IMR-90 (cell line): ENCODE measurements at regions not wholly inside any gene's neighbourhood (a gene's known extent, or its start where the extent isn't known, plus 50 kb on each side); places are given as distances from the start of the nearest gene placed in this dataset.

Source experiments
- ATAC-seq: fragments of 200-7000 bp; cut with Tn5 transposase; 2 replicates; pipeline ENCODE4 v1.9.1; 2020; ENCODE audit warnings: low read depth, mild to moderate bottlenecking, moderate library complexity
- BruUV-seq: library from RNA; stranded (reverse); fragments of 400-500 nt; replicated peaks from 2 replicates; lab custom pipeline; 2021; lab: Mats Ljungman, UMichigan
- CTCF ChIA-PET: fragments of 300-600 bp; formaldehyde crosslinking; extraction: SDS; loops from one replicate; lab custom pipeline; 2021; ENCODE audit warnings: antibody characterized with exemption; lab: Yijun Ruan, JAX
- POLR2A ChIA-PET: fragments of 300-600 bp; sonication (Branson Sonifier 250); formaldehyde crosslinking; loops from one replicate; lab custom pipeline; 2022; ENCODE audit warnings: antibody characterized with exemption; ENCODE audit not compliant: unreplicated experiment; lab: Charles Lee
- DNase-seq: peaks from one replicate; pipeline ENCODE4 v3.0.0; 2013
- H2AFZ ChIP-seq: replicated peaks from 2 replicates; pipeline ENCODE3; 2013; ENCODE audit warnings: low read length, mild to moderate bottlenecking; ENCODE audit not compliant: poor library complexity
- H2AK5ac ChIP-seq: 2 replicates; pipeline ENCODE4 v1.6.1; 2013; ENCODE audit warnings: low read depth, low read length, inconsistent platforms
- H2AK9ac ChIP-seq: replicated peaks from 2 replicates; pipeline ENCODE3; 2013; ENCODE audit warnings: mild to moderate bottlenecking, low read depth, low read length, moderate library complexity; ENCODE audit not compliant: poor library complexity
- H2BK120ac ChIP-seq: 2 replicates; pipeline ENCODE4 v1.6.1; 2013; ENCODE audit warnings: low read depth, low read length, inconsistent platforms
- H2BK15ac ChIP-seq: 3 replicates; pipeline ENCODE4 v1.6.1; 2013; ENCODE audit warnings: low read depth, low read length, inconsistent platforms
- H2BK20ac ChIP-seq: 2 replicates; pipeline ENCODE4 v1.6.1; 2013; ENCODE audit warnings: low read depth, mild to moderate bottlenecking, inconsistent platforms, low read length, moderate library complexity
- H2BK5ac ChIP-seq: 2 replicates; pipeline ENCODE4 v1.6.1; 2013; ENCODE audit warnings: mild to moderate bottlenecking, low read depth, low read length, inconsistent platforms; ENCODE audit not compliant: poor library complexity, severe bottlenecking
- H3K14ac ChIP-seq: replicated peaks from 2 replicates; pipeline ENCODE4 v1.6.1; 2013; ENCODE audit warnings: low read depth, low read length, inconsistent platforms
- H3K18ac ChIP-seq: 2 replicates; pipeline ENCODE4 v1.6.1; 2013; ENCODE audit warnings: low read depth, low read length, control low read depth
- H3K23ac ChIP-seq: 2 replicates; pipeline ENCODE4 v1.6.1; 2013; ENCODE audit warnings: low read depth, low read length, inconsistent platforms
- H3K27ac ChIP-seq: 2 replicates; pipeline ENCODE4 v1.5.1; 2013; ENCODE audit warnings: mild to moderate bottlenecking, control low read depth, low read length; ENCODE audit not compliant: insufficient read depth
- H3K27me3 ChIP-seq: 2 replicates; pipeline ENCODE4 v1.6.1; 2013; ENCODE audit warnings: low read length; ENCODE audit not compliant: control insufficient read depth, insufficient read depth
- H3K36me3 ChIP-seq: 2 replicates; pipeline ENCODE4 v1.6.1; 2013; ENCODE audit warnings: low read length, mixed read lengths; ENCODE audit not compliant: control insufficient read depth, insufficient read depth
- H3K4ac ChIP-seq: 2 replicates; pipeline ENCODE4 v1.6.1; 2013; ENCODE audit warnings: low read depth, low read length, inconsistent platforms
- H3K4me1 ChIP-seq: 2 replicates; pipeline ENCODE4 v1.6.1; 2013; ENCODE audit warnings: low read length, mixed read lengths; ENCODE audit not compliant: control insufficient read depth, insufficient read depth
- H3K4me2 ChIP-seq: 2 replicates; pipeline ENCODE4 v1.6.1; 2013; ENCODE audit warnings: low read depth, mild to moderate bottlenecking, control low read depth, low read length, moderate library complexity
- H3K4me3 ChIP-seq: 2 replicates; pipeline ENCODE4 v1.5.1; 2013; ENCODE audit warnings: low read depth, mild to moderate bottlenecking, control low read depth, low read length, moderate library complexity; ENCODE audit not compliant: insufficient read depth
- H3K56ac ChIP-seq: 2 replicates; pipeline ENCODE4 v1.6.1; 2013; ENCODE audit warnings: low read length, inconsistent platforms; ENCODE audit not compliant: insufficient read depth; ENCODE audit errors: extremely low read depth
- H3K79me1 ChIP-seq, 2 experiments: 2 replicates each; pipeline ENCODE4 v1.6.1; 2013; ENCODE audit warnings: low read length in 2 of 2, inconsistent platforms in 1 of 2, low read depth in 1 of 2
- H3K9ac ChIP-seq: 2 replicates; pipeline ENCODE4 v1.6.1; 2013; ENCODE audit warnings: low read depth, low read length, control low read depth
- H3K9me1 ChIP-seq: 2 replicates; pipeline ENCODE4 v1.6.1; 2013; ENCODE audit warnings: low read length, inconsistent platforms; ENCODE audit not compliant: insufficient read depth
- H3K9me3 ChIP-seq: 2 replicates; pipeline ENCODE4 v1.6.1; 2013; ENCODE audit warnings: low read length; ENCODE audit not compliant: control insufficient read depth, insufficient read depth
- H4K20me1 ChIP-seq: 2 replicates; pipeline ENCODE4 v1.6.1; 2013; ENCODE audit warnings: low read length, inconsistent platforms; ENCODE audit not compliant: insufficient read depth
- H4K5ac ChIP-seq: 2 replicates; pipeline ENCODE4 v1.6.1; 2013; ENCODE audit warnings: mild to moderate bottlenecking, low read depth, low read length, control low read depth
- H4K8ac ChIP-seq, 2 experiments: 2 replicates each; pipeline ENCODE4 v1.6.1; 2013; ENCODE audit warnings: low read depth in 2 of 2, low read length in 2 of 2, control low read depth in 1 of 2, inconsistent platforms in 1 of 2
- H4K91ac ChIP-seq: 2 replicates; pipeline ENCODE4 v1.6.1; 2013; ENCODE audit warnings: low read depth, low read length, inconsistent platforms; ENCODE audit not compliant: insufficient read depth
- CEBPB ChIP-seq: IDR thresholded peaks from 2 replicates; pipeline ENCODE4 v1.6.1; 2012; ENCODE audit warnings: low read depth, low read length, improper control_type of control experiment
- FOS ChIP-seq: fragments of 150-350 bp; IDR thresholded peaks from 2 replicates; pipeline ENCODE4 v1.6.1; 2016; ENCODE audit warnings: low read depth, low read length
- MAZ ChIP-seq: IDR thresholded peaks from 2 replicates; pipeline ENCODE4 v1.6.1; 2012; ENCODE audit warnings: low read depth, mild to moderate bottlenecking, low read length, improper control_type of control experiment, moderate library complexity, borderline replicate concordance
- NFE2L2 ChIP-seq: fragments of 150-350 bp; IDR thresholded peaks from 2 replicates; pipeline ENCODE4 v1.6.1; 2016; ENCODE audit warnings: low read depth, mild to moderate bottlenecking, low read length
- USF2 ChIP-seq: fragments of 150-350 bp; IDR thresholded peaks from 2 replicates; pipeline ENCODE4 v1.6.1; 2017; ENCODE audit warnings: mild to moderate bottlenecking, antibody characterized with exemption, low read length, low read depth
- WGBS, 2 experiments: methylation state at CpG; one replicate each; pipeline versions ENCODE4 v1.1.5 to v1.1.7; 2013; ENCODE audit warnings: missing lambda C conversion rate in 2 of 2; ENCODE audit not compliant: insufficient read length in 1 of 2; ENCODE audit errors: extremely low coverage in 2 of 2; 5-methylcytosine and 5-hydroxymethylcytosine counted together
- dilution Hi-C: fragments of 300-500 bp; cut with HindIII; formaldehyde crosslinking; loops from one replicate; pipeline ENCODE4 v1.14.3; 2018; ENCODE audit warnings: low sequenced_read_pairs; ENCODE audit not compliant: unreplicated experiment
- in situ Hi-C: fragments of 300-500 bp; cut with MboI; formaldehyde crosslinking; loops from 3 replicates; pipeline ENCODE4 v1.14.3; 2019; ENCODE audit warnings: low sequenced_read_pairs, inconsistent platforms, mixed read lengths
- intact Hi-C: fragments of 100-400 bp; cut with micrococcal nuclease; formaldehyde crosslinking; loops from 2 replicates; pipeline ENCODE4 v1.10.0; 2022

GRCh38 chr1:113223546-113223945 lies 150.5 kb downstream of the LRIG2 start:
- H3K4me1 ChIP-seq = no peaks in the 10 kb centered on the region
- no peaks in the 10 kb centered on the region for H3K9me1 ChIP-seq
- H4K5ac ChIP-seq = no peak overlapping the region
- H2BK120ac ChIP-seq = no peak overlapping the region
- H3K9ac ChIP-seq = no peak overlapping the region
- peak overlapping the region; percentile 50 for H2AK9ac ChIP-seq
- H4K20me1 ChIP-seq = no peaks in the 10 kb centered on the region
- no peak overlapping the region for H3K4me3 ChIP-seq
- no peak for TF ChIP-seq NFE2L2
- no peak for TF ChIP-seq FOS
- no peak for TF ChIP-seq MAZ
- peak; percentile 66 for TF ChIP-seq CEBPB
- TF ChIP-seq USF2 = no peak
- H3K18ac ChIP-seq = no peak overlapping the region
- H3K9me3 ChIP-seq = no peaks in the 10 kb centered on the region
- H3K14ac ChIP-seq = no peak overlapping the region
- no peak overlapping the region for H2BK15ac ChIP-seq
- H2BK20ac ChIP-seq = no peak overlapping the region
- no peak overlapping the region for H2BK5ac ChIP-seq
- in situ Hi-C loops = no loop called here
- CTCF ChIA-PET = no interaction called here
- H4K8ac ChIP-seq = no peak overlapping the region
- ATAC-seq = peak; percentile 46; the same call in 1 of the 2 replicates
- intact Hi-C loops = loop anchor here (10.0 kb wide), 1 partner anchor 451 kb away; no protein-coding TSS in a partner anchor
- DNase-seq = no peak
- no peak overlapping the region for H3K56ac ChIP-seq
- POLR2A ChIA-PET = no interaction called here
- no peaks in the 10 kb centered on the region for H3K79me1 ChIP-seq
- no peak overlapping the region for H2AK5ac ChIP-seq
- H3K4ac ChIP-seq = no peak overlapping the region
- H3K27ac ChIP-seq = no peak overlapping the region
- no peaks in the 10 kb centered on the region; the same call in 1 of the 2 replicates for H3K27me3 ChIP-seq
- no peak overlapping the region for H3K4me2 ChIP-seq
- H2AFZ ChIP-seq = no peak overlapping the region
- H4K91ac ChIP-seq = no peak overlapping the region
- dilution Hi-C loops = no loop called here
- no peaks in the 10 kb centered on the region for H3K36me3 ChIP-seq
- no peak overlapping the region for H3K23ac ChIP-seq
- no TSS peak for BruUV-seq
- 56% methylated on average over 3 of the region's 9 CpGs; no CpG with 5 or more reads in 1 of the 2 experiments for WGBS, 2 experiments
